DMS53 (cell line): ENCODE measurements at regions not wholly inside any gene's neighbourhood (a gene's known extent, or its start where the extent isn't known, plus 50 kb on each side); places are given as distances from the start of the nearest gene placed in this dataset.
A peak's percentile ranks its signal among the peaks of the same experiment; 100 is the strongest.

Experiments
- DNase-seq: peaks from one replicate; lab custom pipeline; 2025; lab: John Stamatoyannopoulos, UW

- no peak for DNase-seq
Observed at GRCh38 chr6:96465321-96465903, 56.2 kb upstream of the UFL1 start.

DNA sequence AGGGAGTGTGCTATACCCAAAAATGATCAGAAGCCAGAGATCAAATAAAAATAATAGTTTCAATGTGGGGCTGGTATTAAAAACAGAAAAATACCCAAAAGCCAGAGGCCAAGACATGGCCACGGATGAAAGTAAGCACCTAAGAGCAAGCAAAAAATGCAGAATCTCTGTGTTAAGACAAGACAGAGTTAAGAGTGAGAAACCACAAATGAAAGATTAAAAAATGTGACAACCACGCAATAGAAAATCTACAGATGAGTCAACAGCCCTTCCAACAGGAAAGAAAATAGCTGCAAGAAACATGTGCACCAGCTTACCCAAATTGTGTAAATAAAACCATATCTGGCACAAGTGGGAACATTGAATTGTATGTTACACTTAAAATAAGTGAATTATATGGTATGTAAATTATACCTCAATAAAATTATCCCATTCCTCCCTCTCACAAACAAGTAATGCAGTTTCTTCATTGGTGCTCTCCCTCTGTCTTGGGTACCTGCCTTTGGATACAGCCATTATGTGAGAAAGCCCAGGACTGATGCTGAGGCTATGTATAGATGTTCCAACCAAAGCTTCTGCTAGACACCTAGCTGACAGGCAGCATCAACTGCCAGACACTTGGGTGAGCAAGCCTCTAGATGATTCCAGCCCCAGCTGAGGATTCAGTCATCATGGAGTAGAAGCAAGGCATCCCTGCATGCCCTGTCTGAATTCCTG is 55.3 kb upstream of the UFL1 start:
- no peak for DNase-seq

DNA sequence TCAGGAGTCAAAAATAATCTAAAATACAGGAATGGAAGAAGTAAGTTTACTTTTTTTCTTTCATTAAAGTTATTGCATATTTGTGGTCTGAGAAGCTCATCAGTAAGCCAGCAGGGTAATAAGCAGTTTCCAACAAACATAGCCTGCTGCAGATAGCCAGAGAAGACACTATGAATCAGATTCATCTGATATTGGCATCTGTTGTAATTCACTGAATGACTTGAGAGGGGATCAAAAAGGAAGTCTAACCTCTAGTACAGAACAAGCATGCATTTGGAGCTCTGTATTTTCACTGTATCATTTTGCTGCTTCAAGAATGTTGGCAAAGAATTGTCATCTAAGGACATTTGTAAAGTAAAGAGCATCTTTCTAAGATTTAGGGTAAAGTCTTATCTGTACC is 53.8 kb upstream of the UFL1 start:
- no peak for DNase-seq

DNA sequence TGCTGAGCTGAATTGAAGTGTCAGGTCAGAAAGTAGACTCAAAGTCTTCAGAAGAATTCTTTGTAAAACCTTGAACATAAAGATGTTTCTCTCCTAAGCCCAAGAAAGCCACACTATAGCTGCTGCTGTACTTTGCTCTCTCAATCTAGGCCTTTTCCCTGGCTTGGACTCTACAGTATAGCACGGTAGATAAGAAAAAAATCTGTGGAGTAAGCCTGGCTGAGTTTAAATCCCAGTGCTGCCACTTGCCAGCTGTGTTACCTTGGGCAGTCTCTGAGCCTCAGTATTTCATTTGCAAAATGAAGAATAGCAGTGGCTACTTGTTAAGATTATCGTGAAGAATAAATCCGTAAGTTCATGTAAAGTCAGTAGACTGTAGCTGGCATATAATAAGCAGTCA is 53.3 kb upstream of the UFL1 start:
- DNase-seq, result no peak

GRCh38 chr6:96468681-96469224 is 52.9 kb upstream of the UFL1 start:
- DNase-seq, result peak; percentile 31

GRCh38 chr6:96469312-96469711 is 52.3 kb upstream of the UFL1 start:
- DNase-seq, result no peak

DNA sequence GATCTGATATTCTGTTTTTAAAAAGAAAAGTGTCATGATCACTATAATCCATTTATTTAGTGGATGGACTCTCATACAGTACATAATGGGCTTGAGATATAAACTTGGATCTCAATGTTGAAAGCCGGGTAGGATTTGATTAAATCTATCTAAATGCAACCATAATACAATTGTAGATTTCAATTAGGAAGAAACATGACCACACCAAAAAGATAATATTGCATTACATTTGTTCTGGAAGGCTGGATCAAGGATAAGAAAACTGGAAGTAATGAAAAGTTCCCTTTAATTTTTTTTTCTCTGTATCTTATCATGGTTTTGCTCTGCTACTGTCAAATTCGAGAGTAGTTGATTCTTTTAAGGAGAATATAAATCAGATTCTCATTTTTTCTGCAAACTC is 51.3 kb upstream of the UFL1 start:
- no peak for DNase-seq
